HG02852 (cell line): ENCODE measurements at regions not wholly inside any gene's neighbourhood (a gene's known extent, or its start where the extent isn't known, plus 50 kb on each side); places are given as distances from the start of the nearest gene placed in this dataset.

ENCODE experiments used
- ATAC-seq: cut with Tn5 transposase; IDR thresholded peaks from one replicate; pipeline ENCODE4 v1.9.1; 2021; ENCODE audit warnings: mild to moderate bottlenecking, moderate library complexity; ENCODE audit not compliant: unreplicated experiment

DNA sequence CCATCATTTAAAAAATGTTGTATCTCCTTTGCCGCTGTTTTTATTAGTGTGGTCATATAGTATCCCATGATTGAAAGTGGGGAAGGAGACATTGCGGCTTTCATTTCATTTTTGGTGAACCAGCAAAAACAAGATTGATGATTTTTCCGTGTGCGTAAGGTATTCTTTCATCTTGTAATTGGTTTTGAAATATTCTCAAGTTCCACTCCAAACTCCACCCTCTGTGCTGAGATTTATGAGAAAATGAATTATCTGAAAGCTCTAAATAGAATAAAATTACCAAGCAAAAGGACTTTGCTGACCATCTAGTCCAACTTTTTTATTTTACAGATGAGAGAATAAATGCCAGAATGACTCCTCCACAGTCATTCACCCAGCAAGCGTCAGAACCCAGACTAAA is 103.1 kb upstream of the MPDZ start:
- no peak for ATAC-seq

- ATAC-seq = no peak
Observed at GRCh38 chr9:13380903-13381302, 101.4 kb upstream of the MPDZ start.

- no peak for ATAC-seq
Observed at GRCh38 chr9:13378154-13378553, 98.7 kb upstream of the MPDZ start.

DNA sequence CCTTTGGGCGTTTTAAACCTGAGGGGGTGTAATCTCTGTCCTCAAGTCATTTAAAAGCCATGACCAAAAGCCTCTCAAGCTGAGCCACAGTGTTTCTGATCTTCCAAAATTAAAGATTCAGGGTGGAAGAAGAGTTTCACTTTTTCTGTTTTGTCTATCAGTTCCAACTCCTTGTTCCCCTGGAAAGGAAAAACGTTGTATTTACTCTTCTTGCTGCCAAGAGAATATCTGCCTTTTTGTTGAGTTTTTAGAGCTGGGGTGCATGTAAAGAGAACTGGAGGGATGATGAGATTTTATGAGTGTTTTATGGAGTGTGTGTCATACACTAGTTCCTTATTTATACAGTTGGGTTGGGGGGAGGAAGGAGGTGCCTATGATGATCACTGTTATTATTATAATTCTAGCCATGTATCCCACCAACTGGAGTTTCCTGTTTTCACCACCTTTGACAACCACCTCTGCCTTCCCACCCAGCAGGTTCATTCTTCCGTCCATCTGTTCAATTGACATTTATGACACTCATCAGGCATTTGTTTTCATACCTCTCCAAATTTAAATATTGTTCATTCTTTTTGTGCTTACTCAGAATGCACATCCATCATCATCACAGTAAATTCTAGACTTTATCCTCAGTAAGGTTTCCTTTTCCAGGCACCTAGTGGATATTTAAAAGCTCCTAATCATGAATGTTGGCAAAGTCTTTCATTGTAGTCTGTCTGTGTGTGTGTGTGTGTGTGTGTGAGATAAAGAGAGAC is 97.9 kb upstream of the MPDZ start:
- ATAC-seq = no peak

- no peak for ATAC-seq
Observed at GRCh38 chr9:13372510-13372909, 93.0 kb upstream of the MPDZ start.

GRCh38 chr9:13369431-13369830 is 89.9 kb upstream of the MPDZ start:
- ATAC-seq = no peak

- no peak for ATAC-seq
Observed at GRCh38 chr9:13367784-13368183, 88.3 kb upstream of the MPDZ start.

DNA sequence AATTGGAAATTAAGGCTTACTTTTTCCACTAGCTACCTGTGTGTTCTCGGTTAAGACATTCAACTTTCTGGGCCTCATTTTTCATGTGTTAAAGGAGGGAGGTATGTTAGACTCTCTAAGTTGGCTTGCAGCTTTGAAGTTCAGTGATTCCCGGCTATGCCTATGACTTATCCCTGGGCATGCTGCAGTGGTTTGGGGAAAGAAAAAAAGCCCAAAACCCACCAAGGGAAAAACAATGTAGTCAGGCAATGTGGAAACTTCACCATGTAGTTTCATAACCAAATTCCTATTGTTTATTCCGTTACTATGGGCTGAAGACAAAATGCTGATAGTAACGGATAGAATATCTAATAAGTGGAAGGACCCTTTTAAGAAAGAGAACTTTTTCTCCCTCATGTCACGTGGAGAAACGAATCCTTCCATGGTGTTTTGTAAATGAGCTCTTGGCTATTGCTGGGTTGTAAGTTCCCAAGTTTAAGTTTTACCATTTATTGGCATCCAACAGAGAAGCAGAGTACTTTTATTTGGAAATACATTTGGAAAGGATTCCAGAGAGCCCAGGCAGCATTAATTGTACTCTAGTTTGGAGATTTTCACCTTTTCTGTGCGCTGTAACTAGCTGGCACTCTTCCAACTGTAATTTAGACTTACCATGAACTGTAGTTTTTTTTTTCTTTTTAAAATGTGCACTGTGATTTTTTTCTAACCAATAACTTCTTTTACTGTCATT is 84.9 kb upstream of the MPDZ start:
- no peak for ATAC-seq

GRCh38 chr9:13361076-13361475 is 81.6 kb upstream of the MPDZ start:
- ATAC-seq = no peak

- no peak for ATAC-seq
Observed at GRCh38 chr9:13360188-13360587, 80.7 kb upstream of the MPDZ start.

DNA sequence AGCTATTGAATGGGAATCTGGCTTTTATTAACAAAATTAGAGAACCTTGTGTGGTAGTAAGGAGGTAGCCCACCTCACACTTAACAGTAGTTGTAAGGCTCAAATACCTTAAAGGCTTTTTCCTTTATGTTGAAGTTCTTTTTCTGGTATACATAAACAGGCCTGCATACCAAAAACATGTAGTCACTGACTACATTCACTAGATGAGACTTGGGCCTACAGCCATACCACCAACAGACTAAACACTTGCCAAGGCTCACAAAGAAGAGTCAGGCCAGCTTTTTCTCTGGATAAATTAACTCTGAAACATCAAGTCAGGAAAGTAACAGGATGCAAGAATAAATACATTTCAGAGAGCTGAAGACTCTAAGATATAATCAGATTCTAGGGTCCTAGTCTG is 78.6 kb upstream of the MPDZ start:
- no peak for ATAC-seq

DNA sequence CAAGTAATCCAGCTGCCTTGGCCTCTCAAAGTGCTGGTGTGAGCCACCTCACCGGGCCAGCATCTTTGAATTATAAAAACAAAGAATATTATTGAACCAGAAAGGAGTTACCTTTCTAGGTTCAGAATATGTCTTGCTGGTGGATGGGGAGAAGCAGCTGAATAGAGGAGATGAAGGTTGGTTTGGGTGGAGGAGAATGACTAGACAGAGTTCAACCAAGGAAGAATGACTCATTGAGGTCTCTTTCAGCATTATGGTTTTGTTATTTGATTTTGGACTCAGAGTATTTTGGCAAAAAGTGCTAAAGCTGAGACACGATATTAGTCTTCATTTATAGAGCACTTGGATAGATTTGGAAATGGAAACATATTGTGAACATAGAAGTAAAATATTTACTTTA is 75.2 kb upstream of the MPDZ start:
- no peak for ATAC-seq

GRCh38 chr9:13352451-13352979 is 73.0 kb upstream of the MPDZ start:
- ATAC-seq = no peak

- no peak for ATAC-seq
Observed at GRCh38 chr9:13351778-13352386, 72.4 kb upstream of the MPDZ start.

DNA sequence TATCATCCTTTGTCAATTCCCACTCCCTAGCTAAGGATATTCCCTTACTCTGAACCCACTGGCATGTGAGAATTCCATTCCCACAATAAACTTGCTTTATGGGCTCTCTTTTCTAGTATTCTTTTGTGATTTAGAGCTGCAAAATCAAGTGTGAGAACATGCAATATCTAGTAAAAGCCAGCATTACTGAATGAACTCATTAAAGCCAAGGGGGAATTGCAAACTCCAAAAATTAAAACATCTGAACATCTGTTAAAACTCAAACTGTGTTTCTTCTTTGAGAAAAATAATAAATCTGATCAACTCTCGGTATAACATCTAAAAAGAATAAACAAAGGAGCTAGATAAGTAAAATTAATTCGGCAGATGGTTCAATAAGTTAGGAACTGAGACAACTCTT is 53.1 kb upstream of the MPDZ start:
- ATAC-seq = no peak

DNA sequence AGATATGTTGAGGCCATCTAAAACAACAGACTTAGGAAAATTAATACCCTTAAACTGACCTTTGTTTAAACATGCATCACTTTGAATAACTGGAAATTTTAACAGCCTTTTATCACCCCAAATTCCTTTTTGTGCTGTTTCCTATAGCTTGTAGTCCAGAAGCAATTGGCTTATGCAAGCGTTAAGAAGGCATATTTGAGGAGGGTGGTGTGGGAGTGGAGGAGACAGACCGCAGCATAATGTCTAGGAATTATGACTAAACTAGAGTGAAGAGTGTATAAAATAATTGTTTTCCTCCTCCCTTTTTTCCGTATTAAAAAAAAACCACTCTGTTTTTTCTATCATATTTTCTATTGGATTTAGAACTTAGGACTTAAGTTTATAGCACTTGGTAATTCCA is 51.8 kb upstream of the MPDZ start:
- no peak for ATAC-seq

- ATAC-seq = no peak
Observed at GRCh38 chr9:13330396-13331004, 51.0 kb upstream of the MPDZ start.
